NCI-H2029 (cell line): ENCODE measurements at regions not wholly inside any gene's neighbourhood (a gene's known extent, or its start where the extent isn't known, plus 50 kb on each side); places are given as distances from the start of the nearest gene placed in this dataset.
"Not testable (repeated sequence)": the region's sequence is repeated elsewhere in the genome, so short reads cannot be mapped to it uniquely, and the experiment has no call there.

Source experiments
- DNase-seq: peaks from one replicate; lab custom pipeline; 2025; lab: John Stamatoyannopoulos, UW

DNA sequence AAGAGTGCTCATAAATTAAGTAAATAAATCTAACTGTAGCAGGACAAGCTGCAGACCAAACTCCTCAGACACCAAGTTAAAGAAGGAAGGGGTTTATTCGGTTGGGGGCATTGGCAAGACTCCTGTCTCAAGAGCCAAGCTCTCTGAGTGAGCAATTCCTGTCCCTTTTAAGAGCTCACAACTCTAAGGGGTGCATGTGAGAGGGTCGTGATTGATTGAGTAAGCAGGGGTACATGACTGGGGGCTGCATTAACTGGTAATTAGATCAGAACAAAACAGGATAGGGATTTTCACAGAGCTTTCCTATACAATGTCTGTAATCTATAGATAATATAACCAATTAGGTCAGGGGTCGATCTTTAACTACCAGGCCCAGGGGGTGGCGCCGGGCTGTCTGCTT lies 318.1 kb upstream of the TECRL start:
- not testable (repeated sequence) for DNase-seq

DNA sequence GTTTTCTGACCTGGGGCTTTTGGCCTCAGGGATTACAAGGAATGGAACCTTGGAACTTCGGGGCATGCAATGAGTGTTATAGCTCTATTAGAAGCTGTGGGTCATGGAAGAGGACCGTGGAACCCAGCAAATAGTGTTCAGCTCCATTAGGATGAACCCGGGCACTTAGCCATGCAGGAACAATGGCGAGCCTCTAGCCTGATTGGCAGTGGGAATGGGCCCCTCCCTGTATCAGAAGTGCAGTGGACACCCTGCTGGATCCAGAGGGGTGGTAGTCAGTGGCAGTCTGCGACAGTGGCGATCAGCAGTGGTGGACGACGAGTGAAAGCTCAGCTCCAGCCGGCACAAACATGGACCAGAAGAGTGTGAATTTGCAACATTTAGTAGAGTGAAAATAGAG lies 315.4 kb upstream of the TECRL start:
- no peak for DNase-seq

DNA sequence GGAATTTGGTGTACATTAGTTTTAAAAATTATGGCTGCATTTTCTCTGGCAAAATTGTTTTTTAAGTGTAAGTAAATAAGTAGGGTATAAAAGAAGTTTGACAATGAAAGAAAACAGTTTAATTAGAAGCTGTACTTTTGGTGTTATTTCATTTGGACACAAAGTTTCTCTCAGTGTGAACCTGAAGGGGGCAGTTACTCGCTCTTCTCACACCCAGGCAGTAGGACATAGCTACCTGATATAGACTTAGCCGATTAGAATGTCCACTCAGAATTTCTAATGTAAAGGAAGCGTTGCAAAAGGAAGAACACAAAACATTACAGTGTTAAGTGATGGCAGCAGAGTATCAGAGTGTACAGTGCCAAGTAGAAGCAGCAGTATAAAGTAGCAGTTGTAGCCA lies 311.9 kb upstream of the TECRL start:
- no peak for DNase-seq

- no peak for DNase-seq
Observed at GRCh38 chr4:64718091-64718490, 308.8 kb upstream of the TECRL start.

DNA sequence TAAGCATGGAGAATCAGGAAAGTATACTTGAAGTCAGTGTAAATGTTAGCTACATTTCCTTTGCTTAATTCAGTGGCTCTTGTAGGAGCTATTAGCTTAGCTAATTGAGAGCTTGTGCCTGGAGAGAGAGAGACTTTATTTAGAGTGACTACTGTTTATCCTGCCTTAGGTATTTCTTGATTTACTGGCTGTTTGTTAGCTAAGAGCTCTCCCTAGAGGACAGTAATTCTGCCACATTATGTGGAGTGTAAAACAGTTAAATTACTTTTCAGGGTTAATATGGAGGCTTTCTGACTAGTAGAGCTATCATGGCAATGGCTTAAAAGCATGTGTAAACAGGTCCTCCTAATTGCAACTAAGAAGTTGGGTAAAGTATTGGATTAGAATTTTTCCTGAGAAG lies 306.5 kb upstream of the TECRL start:
- no peak for DNase-seq

- DNase-seq: no peak
Observed at GRCh38 chr4:64713256-64713840, 304.1 kb upstream of the TECRL start.

- DNase-seq: no peak
Observed at GRCh38 chr4:64712590-64712989, 303.3 kb upstream of the TECRL start.

DNA sequence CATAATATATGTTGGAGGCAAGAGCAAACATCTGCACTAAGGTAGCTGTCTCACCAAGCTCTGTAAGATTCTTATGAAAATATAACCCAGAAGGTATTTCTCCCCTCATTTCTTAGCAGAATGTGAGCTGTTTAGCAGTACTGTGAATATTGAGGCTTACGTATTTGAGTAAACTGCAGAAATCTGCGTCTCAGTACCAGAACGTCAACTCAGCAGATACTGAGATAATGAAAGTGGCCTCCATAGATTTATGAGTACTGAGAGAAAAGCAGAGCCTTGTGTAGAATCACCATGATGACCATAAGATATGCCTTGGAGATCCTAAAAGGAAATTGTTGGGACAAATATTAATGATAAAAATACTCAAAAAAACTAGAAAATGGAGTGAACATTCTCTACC lies 296.7 kb upstream of the TECRL start:
- DNase-seq: no peak

GRCh38 chr4:64698171-64698570 lies 288.9 kb upstream of the TECRL start:
- no peak for DNase-seq

DNA sequence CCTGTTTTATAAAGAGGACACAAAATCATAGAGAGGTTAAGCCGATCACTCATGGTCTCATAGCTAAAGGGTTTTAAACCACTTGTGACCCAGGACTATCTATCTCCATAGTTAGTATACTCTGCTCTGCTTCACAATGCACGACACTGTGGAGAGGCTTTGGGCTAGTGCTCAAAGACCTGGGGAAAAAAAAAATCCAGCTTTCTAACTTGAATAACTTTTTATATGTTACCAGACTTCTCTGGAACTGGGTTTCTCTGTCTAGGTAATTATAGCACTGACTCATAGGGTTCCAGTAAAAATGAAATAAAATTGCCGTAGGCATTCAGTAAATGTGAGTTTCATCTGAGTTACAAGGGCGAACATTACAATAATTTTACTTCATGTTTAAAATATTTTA lies 273.7 kb upstream of the TECRL start:
- DNase-seq: no peak

- DNase-seq: no peak
Observed at GRCh38 chr4:64682481-64682880, 273.2 kb upstream of the TECRL start.

DNA sequence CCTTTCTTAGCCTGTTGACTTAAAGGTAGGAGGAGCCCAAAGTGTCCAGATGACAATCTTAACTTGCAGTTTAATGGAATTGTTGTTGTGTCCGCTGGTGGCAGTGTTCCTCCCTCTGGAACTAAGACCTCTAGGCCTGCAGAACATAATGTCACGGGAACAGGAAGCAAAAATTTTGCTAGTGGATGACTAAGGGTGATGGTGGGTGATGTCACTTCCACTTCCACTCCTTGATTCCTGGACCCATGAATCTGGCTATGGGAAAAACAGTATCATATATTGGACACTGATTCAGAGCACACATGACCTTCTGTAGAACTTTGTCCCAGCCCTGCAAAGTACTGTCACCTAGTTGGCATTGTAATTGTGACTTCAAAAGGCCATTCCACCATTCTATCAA lies 263.9 kb upstream of the TECRL start:
- not testable (repeated sequence) for DNase-seq

- no peak for DNase-seq
Observed at GRCh38 chr4:64670647-64671046, 261.4 kb upstream of the TECRL start.

- no peak for DNase-seq
Observed at GRCh38 chr4:64643841-64644240, 234.6 kb upstream of the TECRL start.

DNA sequence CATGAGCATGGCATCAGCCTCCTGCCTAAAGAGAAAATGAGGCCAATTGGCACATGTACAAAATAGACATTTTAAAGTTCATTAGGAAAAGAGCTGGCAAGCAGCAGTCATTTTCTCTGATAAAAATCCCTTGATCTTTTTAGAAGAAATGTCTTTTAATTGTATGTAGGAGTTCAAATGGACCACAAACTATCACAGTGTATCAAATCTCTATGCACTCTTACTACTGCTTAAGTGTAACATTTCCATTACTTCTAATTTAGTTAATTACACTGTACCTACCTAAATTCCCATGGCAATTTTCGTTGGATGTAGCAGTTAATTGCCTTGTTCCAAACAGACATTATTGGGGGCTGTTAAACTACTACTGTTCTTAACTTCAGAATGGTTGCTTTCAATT lies 233.7 kb upstream of the TECRL start:
- DNase-seq: no peak

DNA sequence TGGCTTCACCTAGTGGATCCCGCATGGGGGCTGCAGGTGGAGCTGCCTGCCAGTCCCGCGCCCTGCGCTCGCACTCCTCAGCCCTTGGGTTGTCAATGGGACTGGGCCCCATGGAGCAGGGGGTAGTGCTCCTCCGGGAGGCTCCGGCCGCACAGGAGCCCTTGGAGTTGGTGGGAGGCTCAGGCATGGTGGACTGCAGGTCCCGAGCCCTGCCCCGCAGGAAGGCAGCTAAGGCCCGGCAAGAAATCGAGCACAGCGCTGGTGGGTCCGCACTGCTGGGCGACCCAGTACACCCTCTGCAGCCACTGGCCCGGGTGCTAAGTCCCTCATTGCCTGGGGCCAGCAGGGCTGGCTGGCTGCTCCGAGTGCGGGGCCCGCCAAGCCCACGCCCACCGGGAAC lies 231.2 kb upstream of the TECRL start:
- not testable (repeated sequence) for DNase-seq

GRCh38 chr4:64625438-64625837 lies 216.2 kb upstream of the TECRL start:
- DNase-seq: no peak

DNA sequence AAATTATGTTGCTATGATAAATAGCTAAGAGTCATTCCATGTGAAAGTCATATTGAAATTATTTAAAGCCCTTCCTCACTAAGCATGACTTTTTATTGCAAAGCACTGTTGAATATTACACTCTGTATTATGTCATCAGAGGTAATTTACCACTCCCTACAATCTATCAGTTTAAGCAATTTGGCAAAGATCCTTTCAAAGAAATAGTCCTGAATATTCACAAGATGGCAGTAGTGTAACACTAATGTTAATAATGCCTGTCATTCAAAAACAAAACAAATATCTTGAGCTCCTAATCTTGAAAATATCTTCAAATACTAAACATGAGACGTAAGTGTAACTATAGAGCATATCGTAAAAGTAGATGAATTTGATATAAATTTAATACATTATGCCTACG lies 208.6 kb upstream of the TECRL start:
- DNase-seq: no peak

GRCh38 chr4:64614276-64614675 lies 205.0 kb upstream of the TECRL start:
- DNase-seq: no peak

DNA sequence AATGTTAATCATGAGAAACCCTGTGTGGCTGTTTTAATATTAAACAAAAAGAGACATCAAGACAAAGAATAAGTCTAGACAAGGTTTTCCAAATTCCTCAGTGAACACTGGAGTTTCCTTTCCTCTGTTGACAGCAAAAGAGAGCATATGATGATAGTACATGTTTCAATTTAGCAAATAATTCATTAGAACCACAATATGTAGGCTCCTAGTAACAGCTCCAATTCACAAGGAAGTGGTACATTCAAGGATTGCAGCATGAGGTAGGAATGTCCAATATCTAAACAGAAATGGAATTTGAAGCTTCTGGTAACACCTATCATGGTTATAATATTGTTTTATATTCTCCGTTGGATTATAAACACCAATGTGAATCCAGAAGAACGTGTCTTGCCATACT lies 203.8 kb upstream of the TECRL start:
- DNase-seq: no peak

- no peak for DNase-seq
Observed at GRCh38 chr4:64598066-64598465, 188.8 kb upstream of the TECRL start.

GRCh38 chr4:64594723-64595122 lies 185.5 kb upstream of the TECRL start:
- no peak for DNase-seq

DNA sequence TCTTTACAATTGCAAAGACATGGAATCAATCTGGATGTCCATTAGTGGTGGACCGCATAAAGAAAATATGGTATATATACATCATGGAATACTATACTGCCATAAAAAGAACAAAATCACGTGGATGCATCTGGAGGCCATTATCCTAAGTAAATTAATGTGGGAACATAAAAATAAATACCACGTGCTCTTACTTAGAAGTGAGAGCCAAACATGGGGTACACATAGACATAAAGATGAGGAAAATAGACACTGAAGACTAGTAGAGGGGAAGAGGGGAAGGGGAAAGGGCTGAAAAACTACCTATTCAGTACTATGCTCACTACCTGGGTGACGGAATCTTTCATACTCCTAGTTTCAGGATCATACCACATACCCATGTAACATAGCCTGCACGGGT lies 179.3 kb upstream of the TECRL start:
- DNase-seq: no peak

- DNase-seq: peak; percentile 2
Observed at GRCh38 chr4:64584981-64585557, 175.8 kb upstream of the TECRL start.
